ENCODE measurements at regions not wholly inside any gene's neighbourhood (a gene's known extent, or its start where the extent isn't known, plus 50 kb on each side); places are given as distances from the start of the nearest gene placed in this dataset.

GRCh38 chr5:50550993-50551392 is 109.9 kb upstream of the EMB start:
- TF ChIP-seq CTCF (IDR thresholded peaks at IDR 0.05) = no peak
- no peak for TF ChIP-seq POLR2A (IDR thresholded peaks at IDR 0.05)
